ENCODE measurements at regions not wholly inside any gene's neighbourhood (a gene's known extent, or its start where the extent isn't known, plus 50 kb on each side); places are given as distances from the start of the nearest gene placed in this dataset.

- DNase-seq (ENCODE audit: low spot score) (no peak), FAIRE-seq (no peak)
These were observed 221.4 kb upstream of the RREB1 start for GRCh38 chr6:6886171-6886885.

- DNase-seq (ENCODE audit: low spot score) (no peak), FAIRE-seq (no peak)
These were observed 220.9 kb upstream of the RREB1 start for GRCh38 chr6:6886886-6887285.

- no peak for FAIRE-seq
- DNase-seq (ENCODE audit: low spot score): no peak
These were observed 218.2 kb upstream of the RREB1 start for GRCh38 chr6:6889601-6890000.

- FAIRE-seq: no peak
- no peak for DNase-seq (ENCODE audit: low spot score)
These were observed 217.3 kb upstream of the RREB1 start for GRCh38 chr6:6890400-6890858.

GRCh38 chr6:6891125-6891721 is 216.5 kb upstream of the RREB1 start:
- no peak for DNase-seq (ENCODE audit: low spot score)

GRCh38 chr6:6891949-6892461 is 215.8 kb upstream of the RREB1 start:
- DNase-seq (ENCODE audit: low spot score) (no peak), FAIRE-seq (no peak)

More at GRCh38 chr6:6891125-6891721, 216.5 kb upstream of the RREB1 start:
- no peak for FAIRE-seq

GRCh38 chr6:6892744-6893583 is 214.8 kb upstream of the RREB1 start:
- DNase-seq (ENCODE audit: low spot score) (no peak), FAIRE-seq (no peak)

GRCh38 chr6:6893701-6894100 is 214.1 kb upstream of the RREB1 start:
- no peak for FAIRE-seq

GRCh38 chr6:6895929-6896328 is 211.8 kb upstream of the RREB1 start:
- FAIRE-seq (no peak), DNase-seq (ENCODE audit: low spot score) (no peak)

More at GRCh38 chr6:6893701-6894100, 214.1 kb upstream of the RREB1 start:
- no peak for DNase-seq (ENCODE audit: low spot score)

- FAIRE-seq (no peak), DNase-seq (ENCODE audit: low spot score) (no peak)
These were observed 210.6 kb upstream of the RREB1 start for GRCh38 chr6:6897140-6897539.

- FAIRE-seq (no peak), DNase-seq (ENCODE audit: low spot score) (no peak)
These were observed 207.1 kb upstream of the RREB1 start for GRCh38 chr6:6900569-6901204.

- FAIRE-seq: no peak
- no peak for DNase-seq (ENCODE audit: low spot score)
These were observed 206.5 kb upstream of the RREB1 start for GRCh38 chr6:6901205-6901719.

GRCh38 chr6:6901945-6902344 is 205.8 kb upstream of the RREB1 start:
- FAIRE-seq: no peak
- no peak for DNase-seq (ENCODE audit: low spot score)

GRCh38 chr6:6905961-6906518 is 201.7 kb upstream of the RREB1 start:
- FAIRE-seq (no peak), DNase-seq (ENCODE audit: low spot score) (no peak)

- FAIRE-seq: no peak
- DNase-seq (ENCODE audit: low spot score): no peak
These were observed 201.1 kb upstream of the RREB1 start for GRCh38 chr6:6906570-6907213.

GRCh38 chr6:6907286-6907685 is 200.5 kb upstream of the RREB1 start:
- FAIRE-seq (no peak), DNase-seq (ENCODE audit: low spot score) (no peak)

- FAIRE-seq: no peak
- DNase-seq (ENCODE audit: low spot score): no peak
These were observed 199.6 kb upstream of the RREB1 start for GRCh38 chr6:6908121-6908520.

- no peak for FAIRE-seq
- DNase-seq (ENCODE audit: low spot score): no peak
These were observed 198.7 kb upstream of the RREB1 start for GRCh38 chr6:6909111-6909510.

GRCh38 chr6:6910734-6911295 is 196.9 kb upstream of the RREB1 start:
- FAIRE-seq: no peak

GRCh38 chr6:6911391-6911790 is 196.4 kb upstream of the RREB1 start:
- DNase-seq (ENCODE audit: low spot score) (no peak), FAIRE-seq (no peak)

More at GRCh38 chr6:6910734-6911295, 196.9 kb upstream of the RREB1 start:
- DNase-seq (ENCODE audit: low spot score): no peak

Data from RCC 7860 (cell line).